ENCODE measurements at regions not wholly inside any gene's neighbourhood (a gene's known extent, or its start where the extent isn't known, plus 50 kb on each side); places are given as distances from the start of the nearest gene placed in this dataset.

DNA sequence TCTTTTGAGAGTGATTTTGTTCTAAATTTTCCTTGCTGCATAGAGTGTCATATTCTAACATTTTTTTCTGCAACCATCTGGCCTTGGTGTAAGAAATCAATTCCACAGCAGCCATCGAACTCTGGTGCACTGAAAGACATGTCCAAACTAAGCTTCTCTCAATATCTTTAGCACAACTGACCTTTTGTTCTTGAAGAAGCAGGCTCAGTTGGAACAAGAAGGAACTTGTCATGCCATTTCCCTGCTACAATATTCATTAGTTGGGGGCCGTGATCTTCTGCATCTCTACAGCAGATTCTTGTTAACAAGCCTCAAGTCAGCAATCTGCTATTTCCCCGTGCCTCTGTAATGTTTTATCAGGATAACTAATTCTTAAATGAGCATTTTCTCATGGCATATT, 1305.6 kb downstream of the CDH11 start:
- no peak overlapping the region for H3K27ac ChIP-seq (ENCODE audit: low read length)
- no peak overlapping the region for H3K4me3 ChIP-seq (ENCODE audit: low read length)
- peaks cover 7% of the 10 kb centered on the region for H3K4me1 ChIP-seq (ENCODE audit: control insufficient read depth, low read depth, low read length)
- H3K9me3 ChIP-seq (ENCODE audit: control insufficient read depth, low read depth, low read length), result peaks cover 2% of the 10 kb centered on the region
- no peaks in the 10 kb centered on the region for H3K36me3 ChIP-seq (ENCODE audit: control insufficient read depth, low read depth, low read length)
- H3K9ac ChIP-seq (ENCODE audit: low read length), result no peak overlapping the region
- no peaks in the 10 kb centered on the region for H3K27me3 ChIP-seq (ENCODE audit: control insufficient read depth, insufficient read depth, low read length)

DNA sequence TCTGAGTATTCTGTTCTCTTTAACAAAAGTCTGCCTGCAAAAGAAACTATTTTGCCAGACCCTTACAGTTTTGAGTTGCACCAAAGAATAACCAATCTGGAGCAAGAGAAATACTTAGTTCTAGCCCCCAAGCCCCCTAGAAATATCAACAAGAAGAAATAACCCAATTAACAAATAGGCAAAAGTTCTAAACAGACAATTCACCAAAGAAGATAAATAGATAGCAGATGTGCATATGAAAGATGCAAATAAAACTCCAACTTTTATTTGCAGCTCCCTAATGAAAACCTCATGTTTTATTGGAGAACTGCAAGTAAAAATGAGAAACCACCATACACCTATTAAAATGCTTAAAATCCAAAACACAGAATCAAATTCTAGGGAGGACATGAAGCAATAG, 1308.0 kb downstream of the CDH11 start:
- Histone ChIP-seq H3K36me3 (ENCODE audit: control insufficient read depth, low read depth, low read length) (no peaks in the 10 kb centered on the region), H3K27ac (ENCODE audit: low read length) (no peak overlapping the region), H3K9ac (ENCODE audit: low read length) (no peak overlapping the region), H3K4me1 (ENCODE audit: control insufficient read depth, low read depth, low read length) (peaks cover 7% of the 10 kb centered on the region), H3K4me3 (ENCODE audit: low read length) (no peak overlapping the region), H3K27me3 (ENCODE audit: control insufficient read depth, insufficient read depth, low read length) (no peaks in the 10 kb centered on the region), H3K9me3 (ENCODE audit: control insufficient read depth, low read depth, low read length) (peaks cover 2% of the 10 kb centered on the region)

GRCh38 chr16:63808730-63809129, 1313.1 kb downstream of the CDH11 start:
- H3K27me3 ChIP-seq (ENCODE audit: control insufficient read depth, insufficient read depth, low read length), result no peaks in the 10 kb centered on the region
- H3K36me3 ChIP-seq (ENCODE audit: control insufficient read depth, low read depth, low read length), result no peaks in the 10 kb centered on the region
- H3K9me3 ChIP-seq (ENCODE audit: control insufficient read depth, low read depth, low read length), result no peaks in the 10 kb centered on the region
- H3K4me3 ChIP-seq (ENCODE audit: low read length), result no peak overlapping the region
- no peak overlapping the region for H3K27ac ChIP-seq (ENCODE audit: low read length)
- H3K4me1 ChIP-seq (ENCODE audit: control insufficient read depth, low read depth, low read length), result peaks cover 4% of the 10 kb centered on the region
- H3K9ac ChIP-seq (ENCODE audit: low read length), result no peak overlapping the region

DNA sequence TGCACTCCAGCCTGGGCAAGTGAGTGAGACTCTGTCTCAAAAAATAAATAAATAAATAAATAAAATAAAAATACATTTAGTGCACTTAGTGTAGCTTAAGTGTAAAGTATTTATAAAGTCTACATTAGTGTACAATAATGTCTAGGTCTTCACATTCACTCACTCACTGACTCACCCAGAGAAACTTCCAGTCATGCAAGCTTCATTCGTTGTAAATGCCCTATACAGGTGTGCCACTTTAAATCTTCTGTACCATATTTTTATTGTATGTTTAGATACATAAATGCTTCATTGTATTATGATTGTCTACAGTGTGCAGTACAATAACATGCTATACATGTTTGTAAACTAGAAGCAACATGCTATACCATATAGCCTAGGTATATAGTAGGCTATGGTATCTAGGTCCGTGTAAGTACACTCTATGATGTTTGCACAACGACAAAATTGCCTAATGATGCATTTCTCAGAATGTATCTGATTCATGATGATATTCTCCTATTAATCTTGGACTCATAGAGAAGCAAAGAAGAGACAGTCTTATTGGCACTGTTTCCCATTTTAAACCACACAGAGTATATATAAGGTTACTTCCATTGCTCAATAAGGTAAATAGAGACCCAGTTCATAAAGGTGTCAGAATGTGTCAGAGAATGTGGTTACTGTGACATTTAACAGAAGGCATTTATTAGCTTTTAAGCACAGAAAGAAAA, 1314.9 kb downstream of the CDH11 start:
- Histone ChIP-seq H3K36me3 (ENCODE audit: control insufficient read depth, low read depth, low read length) (no peaks in the 10 kb centered on the region), H3K4me1 (ENCODE audit: control insufficient read depth, low read depth, low read length) (no peaks in the 10 kb centered on the region), H3K27ac (ENCODE audit: low read length) (no peak overlapping the region), H3K9me3 (ENCODE audit: control insufficient read depth, low read depth, low read length) (no peaks in the 10 kb centered on the region), H3K27me3 (ENCODE audit: control insufficient read depth, insufficient read depth, low read length) (no peaks in the 10 kb centered on the region), H3K4me3 (ENCODE audit: low read length) (no peak overlapping the region), H3K9ac (ENCODE audit: low read length) (no peak overlapping the region)

DNA sequence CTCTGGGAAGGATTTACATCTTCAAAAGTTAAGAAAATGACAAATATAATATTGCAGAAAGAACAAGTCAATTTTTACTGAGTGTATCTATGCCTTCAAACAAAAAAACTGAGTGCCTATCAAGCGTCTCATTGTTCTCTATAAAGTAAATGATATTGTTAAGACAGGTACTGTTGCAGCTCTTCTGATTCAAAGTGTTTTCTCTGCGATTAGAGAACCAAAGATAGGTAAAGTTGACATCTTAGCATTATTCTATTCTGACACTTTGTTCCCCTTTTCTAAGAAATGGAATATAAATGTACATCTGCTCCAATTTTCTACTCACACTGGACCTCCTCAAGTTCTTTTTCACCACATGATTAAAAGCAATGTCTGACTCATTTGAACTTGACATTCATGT, 1317.7 kb downstream of the CDH11 start:
- H3K9ac ChIP-seq (ENCODE audit: low read length), result no peak overlapping the region
- H3K36me3 ChIP-seq (ENCODE audit: control insufficient read depth, low read depth, low read length), result no peaks in the 10 kb centered on the region
- no peaks in the 10 kb centered on the region for H3K9me3 ChIP-seq (ENCODE audit: control insufficient read depth, low read depth, low read length)
- H3K27ac ChIP-seq (ENCODE audit: low read length), result no peak overlapping the region
- no peaks in the 10 kb centered on the region for H3K4me1 ChIP-seq (ENCODE audit: control insufficient read depth, low read depth, low read length)
- H3K4me3 ChIP-seq (ENCODE audit: low read length), result no peak overlapping the region
- no peaks in the 10 kb centered on the region for H3K27me3 ChIP-seq (ENCODE audit: control insufficient read depth, insufficient read depth, low read length)

GRCh38 chr16:63789603-63790002, 1332.3 kb downstream of the CDH11 start:
- peaks cover 32% of the 10 kb centered on the region for H3K9me3 ChIP-seq (ENCODE audit: control insufficient read depth, low read depth, low read length)
- H3K4me1 ChIP-seq (ENCODE audit: control insufficient read depth, low read depth, low read length), result no peaks in the 10 kb centered on the region
- H3K4me3 ChIP-seq (ENCODE audit: low read length), result no peak overlapping the region
- H3K9ac ChIP-seq (ENCODE audit: low read length), result no peak overlapping the region
- H3K36me3 ChIP-seq (ENCODE audit: control insufficient read depth, low read depth, low read length), result no peaks in the 10 kb centered on the region
- no peak overlapping the region for H3K27ac ChIP-seq (ENCODE audit: low read length)
- no peaks in the 10 kb centered on the region for H3K27me3 ChIP-seq (ENCODE audit: control insufficient read depth, insufficient read depth, low read length)

DNA sequence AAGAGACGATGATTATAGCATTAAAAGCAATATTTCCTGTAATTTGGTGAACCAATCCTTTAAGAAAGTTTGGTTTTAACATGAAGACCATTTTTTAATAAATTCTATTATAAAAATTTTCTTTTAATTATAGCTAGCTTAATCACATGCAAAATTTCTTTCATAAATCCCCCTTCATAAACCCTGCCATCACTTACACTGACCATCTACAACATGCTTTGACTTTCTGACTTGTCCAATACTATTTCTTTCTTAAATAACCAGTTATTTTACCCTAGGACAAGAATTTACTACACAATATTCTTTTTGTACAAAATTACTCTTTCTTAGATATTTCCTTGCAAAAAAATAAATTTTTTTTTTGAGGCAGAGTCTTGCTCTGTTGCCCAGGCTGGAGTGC, 1334.8 kb downstream of the CDH11 start:
- Histone ChIP-seq H3K9ac (ENCODE audit: low read length) (no peak overlapping the region), H3K4me1 (ENCODE audit: control insufficient read depth, low read depth, low read length) (no peaks in the 10 kb centered on the region), H3K36me3 (ENCODE audit: control insufficient read depth, low read depth, low read length) (no peaks in the 10 kb centered on the region), H3K27me3 (ENCODE audit: control insufficient read depth, insufficient read depth, low read length) (no peaks in the 10 kb centered on the region), H3K4me3 (ENCODE audit: low read length) (no peak overlapping the region), H3K27ac (ENCODE audit: low read length) (no peak overlapping the region), H3K9me3 (ENCODE audit: control insufficient read depth, low read depth, low read length) (peaks cover 32% of the 10 kb centered on the region)

GRCh38 chr16:63785170-63785569, 1336.7 kb downstream of the CDH11 start:
- H3K9me3 ChIP-seq (ENCODE audit: control insufficient read depth, low read depth, low read length), result peaks cover 32% of the 10 kb centered on the region
- H3K36me3 ChIP-seq (ENCODE audit: control insufficient read depth, low read depth, low read length), result no peaks in the 10 kb centered on the region
- no peaks in the 10 kb centered on the region for H3K4me1 ChIP-seq (ENCODE audit: control insufficient read depth, low read depth, low read length)
- H3K9ac ChIP-seq (ENCODE audit: low read length), result no peak overlapping the region
- no peaks in the 10 kb centered on the region for H3K27me3 ChIP-seq (ENCODE audit: control insufficient read depth, insufficient read depth, low read length)
- H3K4me3 ChIP-seq (ENCODE audit: low read length), result no peak overlapping the region
- no peak overlapping the region for H3K27ac ChIP-seq (ENCODE audit: low read length)

DNA sequence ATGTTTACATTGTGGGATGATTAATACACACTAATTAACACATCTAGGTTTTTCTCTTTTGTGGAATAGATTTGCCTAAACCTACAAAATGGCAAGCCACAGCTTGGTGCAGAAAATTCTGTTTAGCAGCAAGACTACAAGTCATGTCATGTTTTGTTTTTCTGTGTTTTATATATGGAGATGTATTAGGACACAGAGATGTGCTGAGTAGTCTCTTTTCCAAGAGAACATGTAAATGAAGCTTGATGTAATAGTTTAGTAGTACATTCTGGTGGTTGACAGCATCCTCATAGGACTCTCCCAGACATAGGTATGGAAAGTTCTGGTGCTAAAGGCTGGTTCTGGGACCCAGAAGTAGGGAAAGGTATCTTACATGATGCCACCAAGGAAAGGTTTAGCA, 1345.4 kb downstream of the CDH11 start:
- Histone ChIP-seq H3K4me3 (ENCODE audit: low read length) (no peak overlapping the region), H3K27me3 (ENCODE audit: control insufficient read depth, insufficient read depth, low read length) (no peaks in the 10 kb centered on the region), H3K9ac (ENCODE audit: low read length) (no peak overlapping the region), H3K36me3 (ENCODE audit: control insufficient read depth, low read depth, low read length) (no peaks in the 10 kb centered on the region), H3K4me1 (ENCODE audit: control insufficient read depth, low read depth, low read length) (no peaks in the 10 kb centered on the region), H3K9me3 (ENCODE audit: control insufficient read depth, low read depth, low read length) (no peaks in the 10 kb centered on the region), H3K27ac (ENCODE audit: low read length) (no peak overlapping the region)

- H3K4me1 ChIP-seq (ENCODE audit: control insufficient read depth, low read depth, low read length), result no peaks in the 10 kb centered on the region
- no peak overlapping the region for H3K4me3 ChIP-seq (ENCODE audit: low read length)
- H3K36me3 ChIP-seq (ENCODE audit: control insufficient read depth, low read depth, low read length), result no peaks in the 10 kb centered on the region
- no peak overlapping the region for H3K27ac ChIP-seq (ENCODE audit: low read length)
- H3K27me3 ChIP-seq (ENCODE audit: control insufficient read depth, insufficient read depth, low read length), result no peaks in the 10 kb centered on the region
- no peaks in the 10 kb centered on the region for H3K9me3 ChIP-seq (ENCODE audit: control insufficient read depth, low read depth, low read length)
- H3K9ac ChIP-seq (ENCODE audit: low read length), result no peak overlapping the region
Observed at GRCh38 chr16:63776034-63776433, 1345.8 kb downstream of the CDH11 start.

DNA sequence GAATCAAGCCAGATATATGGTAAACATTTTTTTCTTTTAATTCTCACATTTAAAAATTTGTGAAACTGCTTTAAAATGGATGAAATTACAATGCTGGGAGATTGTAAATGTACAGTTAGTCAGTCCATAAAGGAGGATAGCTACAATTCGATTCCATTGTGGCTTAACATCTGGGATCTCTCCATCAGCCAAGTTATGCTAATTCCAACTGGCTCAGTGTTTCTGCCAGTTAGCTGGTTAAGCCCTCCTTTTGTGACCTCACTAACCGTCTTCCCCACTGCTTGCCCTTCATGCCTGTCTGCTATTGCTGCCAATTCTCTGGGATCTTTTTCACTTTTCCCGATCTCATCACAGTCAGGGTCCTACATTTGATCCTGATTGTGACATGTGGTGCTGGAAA, 1347.6 kb downstream of the CDH11 start:
- H3K4me3 ChIP-seq (ENCODE audit: low read length), result no peak overlapping the region
- H3K9me3 ChIP-seq (ENCODE audit: control insufficient read depth, low read depth, low read length), result no peaks in the 10 kb centered on the region
- H3K27ac ChIP-seq (ENCODE audit: low read length), result no peak overlapping the region
- no peaks in the 10 kb centered on the region for H3K27me3 ChIP-seq (ENCODE audit: control insufficient read depth, insufficient read depth, low read length)
- no peaks in the 10 kb centered on the region for H3K36me3 ChIP-seq (ENCODE audit: control insufficient read depth, low read depth, low read length)
- no peaks in the 10 kb centered on the region for H3K4me1 ChIP-seq (ENCODE audit: control insufficient read depth, low read depth, low read length)
- H3K9ac ChIP-seq (ENCODE audit: low read length), result no peak overlapping the region

- Histone ChIP-seq H3K9me3 (ENCODE audit: control insufficient read depth, low read depth, low read length) (no peaks in the 10 kb centered on the region), H3K9ac (ENCODE audit: low read length) (no peak overlapping the region), H3K27ac (ENCODE audit: low read length) (no peak overlapping the region), H3K27me3 (ENCODE audit: control insufficient read depth, insufficient read depth, low read length) (no peaks in the 10 kb centered on the region), H3K4me3 (ENCODE audit: low read length) (no peak overlapping the region), H3K4me1 (ENCODE audit: control insufficient read depth, low read depth, low read length) (no peaks in the 10 kb centered on the region), H3K36me3 (ENCODE audit: control insufficient read depth, low read depth, low read length) (no peaks in the 10 kb centered on the region)
Observed at GRCh38 chr16:63769211-63769610, 1352.7 kb downstream of the CDH11 start.
